Erythroblast (primary cell): ENCODE measurements at regions not wholly inside any gene's neighbourhood (a gene's known extent, or its start where the extent isn't known, plus 50 kb on each side); places are given as distances from the start of the nearest gene placed in this dataset.

Source experiments
- GATA1 ChIP-seq: IDR thresholded peaks from 2 replicates; pipeline ENCODE4 v1.6.1; 2011; ENCODE audit warnings: low read depth, mild to moderate bottlenecking, control low read depth, low read length, moderate library complexity
- POLR2A ChIP-seq: IDR thresholded peaks from 2 replicates; pipeline ENCODE4 v1.6.1; 2011; ENCODE audit warnings: mild to moderate bottlenecking, low read length

- TF ChIP-seq POLR2A (no peak), GATA1 (no peak)
These were observed 100.8 kb upstream of the LYZL2 start for GRCh38 chr10:30730306-30730705.
